HG03342 (cell line): ENCODE measurements at regions not wholly inside any gene's neighbourhood (a gene's known extent, or its start where the extent isn't known, plus 50 kb on each side); places are given as distances from the start of the nearest gene placed in this dataset.

Experiments
- ATAC-seq: cut with Tn5 transposase; IDR thresholded peaks from one replicate; pipeline ENCODE4 v1.9.1; 2021; ENCODE audit warnings: mild to moderate bottlenecking, moderate library complexity; ENCODE audit not compliant: unreplicated experiment

- no peak for ATAC-seq
Observed at GRCh38 chr3:14307656-14308302, 94.6 kb upstream of the SLC6A6 start.

GRCh38 chr3:14311729-14312128, 90.7 kb upstream of the SLC6A6 start:
- ATAC-seq: no peak

- ATAC-seq: no peak
Observed at GRCh38 chr3:14312375-14312774, 90.0 kb upstream of the SLC6A6 start.

- ATAC-seq: no peak
Observed at GRCh38 chr3:14317057-14317553, 85.3 kb upstream of the SLC6A6 start.

GRCh38 chr3:14318646-14319045, 83.8 kb upstream of the SLC6A6 start:
- no peak for ATAC-seq

GRCh38 chr3:14319654-14320182, 82.7 kb upstream of the SLC6A6 start:
- peak; percentile 100 for ATAC-seq

- no peak for ATAC-seq
Observed at GRCh38 chr3:14320219-14320618, 82.2 kb upstream of the SLC6A6 start.

- ATAC-seq: no peak
Observed at GRCh38 chr3:14322001-14322400, 80.4 kb upstream of the SLC6A6 start.

- no peak for ATAC-seq
Observed at GRCh38 chr3:14322667-14323295, 79.6 kb upstream of the SLC6A6 start.

GRCh38 chr3:14323401-14324223, 78.8 kb upstream of the SLC6A6 start:
- no peak for ATAC-seq

- ATAC-seq: no peak
Observed at GRCh38 chr3:14324224-14324944, 78.0 kb upstream of the SLC6A6 start.

GRCh38 chr3:14328422-14328821, 74.0 kb upstream of the SLC6A6 start:
- no peak for ATAC-seq

- no peak for ATAC-seq
Observed at GRCh38 chr3:14329116-14329830, 73.1 kb upstream of the SLC6A6 start.

GRCh38 chr3:14329842-14330241, 72.6 kb upstream of the SLC6A6 start:
- no peak for ATAC-seq

GRCh38 chr3:14330508-14330907, 71.9 kb upstream of the SLC6A6 start:
- ATAC-seq: no peak

GRCh38 chr3:14331251-14331650, 71.2 kb upstream of the SLC6A6 start:
- ATAC-seq: no peak

GRCh38 chr3:14332392-14332791, 70.0 kb upstream of the SLC6A6 start:
- ATAC-seq: no peak

- no peak for ATAC-seq
Observed at GRCh38 chr3:14333215-14333614, 69.2 kb upstream of the SLC6A6 start.

GRCh38 chr3:14333621-14334020, 68.8 kb upstream of the SLC6A6 start:
- no peak for ATAC-seq

GRCh38 chr3:14334136-14334535, 68.3 kb upstream of the SLC6A6 start:
- no peak for ATAC-seq
